Spleen (tissue), 7 donors: ENCODE measurements at regions not wholly inside any gene's neighbourhood (a gene's known extent, or its start where the extent isn't known, plus 50 kb on each side); places are given as distances from the start of the nearest gene placed in this dataset.

Source experiments
- CTCF ChIP-seq, 11 experiments: fragments of 200-600 bp in 7 of 11; fragments of 450-650 bp in 4 of 11; sonication (generic) in 4 of 11; IDR thresholded peaks in 8 of 11; conservative IDR thresholded peaks in 3 of 11; 1 replicate in 7 of 11; 2 replicates in 4 of 11; pipeline versions ENCODE4 v1.4.0 to v1.8.0; 2016 to 2021; ENCODE audit warnings: antibody characterized with exemption in 11 of 11, inconsistent platforms in 4 of 11, mild to moderate bottlenecking in 1 of 11
- POLR2AphosphoS5 ChIP-seq, 3 donors: sonication (generic); formaldehyde crosslinking; IDR thresholded peaks; one replicate each; pipeline ENCODE4 v1.5.1; 2017; ENCODE audit warnings: antibody characterized with exemption in 3 of 3
- donor health status: DM: no; HTN: no; CAD: no; lungs with moderate emphysema.
- donor health status: DM: no; HTN: no; CAD: no.
- donor health status: DM: no; HTN: no; CAD: no.

- no peak for TF ChIP-seq CTCF (IDR thresholded peaks at IDR 0.05 in 8 of 11, conservative IDR thresholded peaks at IDR 0.05 in 3 of 11)
- no peak for TF ChIP-seq POLR2AphosphoS5 (IDR thresholded peaks at IDR 0.05)
Observed at GRCh38 chr5:163193886-163194285, 243.5 kb upstream of the CCNG1 start.
